Activated CD4-positive, alpha-beta T cell treated with anti-CD3 and anti-CD28 coated beads for 4 hours (primary cell): ENCODE measurements at regions not wholly inside any gene's neighbourhood (a gene's known extent, or its start where the extent isn't known, plus 50 kb on each side); places are given as distances from the start of the nearest gene placed in this dataset.

ENCODE experiments used
- DNase-seq, 2 donors: peaks; one replicate each; pipeline ENCODE4 v3.0.0-alpha.2; 2020

GRCh38 chr1:209504571-209504970 lies 78.9 kb upstream of the CAMK1G start:
- DNase-seq: no peak

- no peak for DNase-seq
Measured at GRCh38 chr1:209505044-209505443, 78.5 kb upstream of the CAMK1G start.

GRCh38 chr1:209506101-209506500 lies 77.4 kb upstream of the CAMK1G start:
- no peak for DNase-seq

- DNase-seq: no peak
Measured at GRCh38 chr1:209509039-209509438, 74.5 kb upstream of the CAMK1G start.

GRCh38 chr1:209510063-209510462 lies 73.5 kb upstream of the CAMK1G start:
- no peak for DNase-seq

- DNase-seq: no peak
Measured at GRCh38 chr1:209511169-209511568, 72.3 kb upstream of the CAMK1G start.

GRCh38 chr1:209512821-209513220 lies 70.7 kb upstream of the CAMK1G start:
- DNase-seq: no peak

- DNase-seq: no peak
Measured at GRCh38 chr1:209513226-209513625, 70.3 kb upstream of the CAMK1G start.

- DNase-seq: no peak
Measured at GRCh38 chr1:209516771-209517680, 66.5 kb upstream of the CAMK1G start.

- no peak for DNase-seq
Measured at GRCh38 chr1:209517681-209518050, 65.8 kb upstream of the CAMK1G start.

GRCh38 chr1:209519786-209520185 lies 63.7 kb upstream of the CAMK1G start:
- DNase-seq: no peak

GRCh38 chr1:209522826-209523225 lies 60.7 kb upstream of the CAMK1G start:
- DNase-seq: no peak

GRCh38 chr1:209526137-209526536 lies 57.4 kb upstream of the CAMK1G start:
- DNase-seq: no peak

GRCh38 chr1:209527372-209527771 lies 56.1 kb upstream of the CAMK1G start:
- no peak for DNase-seq

- DNase-seq: no peak
Measured at GRCh38 chr1:209527993-209528717, 55.4 kb upstream of the CAMK1G start.

GRCh38 chr1:209529233-209529632 lies 54.3 kb upstream of the CAMK1G start:
- no peak for DNase-seq

- DNase-seq: no peak
Measured at GRCh38 chr1:209531006-209531405, 52.5 kb upstream of the CAMK1G start.

- no peak for DNase-seq
Measured at GRCh38 chr1:209531549-209531948, 52.0 kb upstream of the CAMK1G start.
